Vagina (tissue), 2 donors: ENCODE measurements at regions not wholly inside any gene's neighbourhood (a gene's known extent, or its start where the extent isn't known, plus 50 kb on each side); places are given as distances from the start of the nearest gene placed in this dataset.

ENCODE experiments used
- POLR2A ChIP-seq, 2 donors: fragments of 450-650 bp; IDR thresholded peaks; one replicate each; pipeline ENCODE4 v1.6.1; 2017; ENCODE audit warnings: antibody characterized with exemption in 2 of 2, mild to moderate bottlenecking in 2 of 2, moderate library complexity in 2 of 2
- POLR2AphosphoS5 ChIP-seq, 2 donors: sonication (generic); formaldehyde crosslinking; IDR thresholded peaks; one replicate each; pipeline ENCODE4 v1.9.0; 2017; ENCODE audit warnings: antibody characterized with exemption in 2 of 2, mild to moderate bottlenecking in 2 of 2, low read depth in 1 of 2; ENCODE audit not compliant: insufficient read depth in 1 of 2
- TF ChIP-seq, protein P1 (sequence below), 3 experiments: fragments of 450-650 bp in 2 of 3; fragments of 200-600 bp in 1 of 3; sonication (generic) in 1 of 3; IDR thresholded peaks; one replicate each; pipeline ENCODE4 v1.5.1; 2017 to 2019; ENCODE audit warnings: antibody characterized with exemption in 3 of 3, mild to moderate bottlenecking in 2 of 3, moderate library complexity in 2 of 3

DNA sequence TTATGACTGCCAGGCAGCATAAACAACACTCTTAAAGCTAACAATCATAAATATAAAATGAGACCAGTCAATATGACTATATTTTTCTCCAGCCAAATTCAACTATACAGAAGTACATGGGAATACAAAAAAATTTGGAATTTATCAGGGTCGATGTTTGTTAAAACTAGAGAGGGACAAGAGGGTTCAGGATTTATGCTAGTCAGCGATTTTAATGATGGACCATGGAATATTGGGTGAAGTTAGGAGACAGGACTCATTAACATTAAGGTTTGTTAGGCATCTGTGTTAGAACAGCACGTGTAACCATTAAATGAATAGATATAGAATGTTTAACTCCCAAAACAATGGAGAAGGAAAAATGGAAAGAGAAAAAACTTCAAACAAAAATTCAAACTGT, 146.2 kb downstream of the SEM1 start:
- TF ChIP-seq, protein P1, sequence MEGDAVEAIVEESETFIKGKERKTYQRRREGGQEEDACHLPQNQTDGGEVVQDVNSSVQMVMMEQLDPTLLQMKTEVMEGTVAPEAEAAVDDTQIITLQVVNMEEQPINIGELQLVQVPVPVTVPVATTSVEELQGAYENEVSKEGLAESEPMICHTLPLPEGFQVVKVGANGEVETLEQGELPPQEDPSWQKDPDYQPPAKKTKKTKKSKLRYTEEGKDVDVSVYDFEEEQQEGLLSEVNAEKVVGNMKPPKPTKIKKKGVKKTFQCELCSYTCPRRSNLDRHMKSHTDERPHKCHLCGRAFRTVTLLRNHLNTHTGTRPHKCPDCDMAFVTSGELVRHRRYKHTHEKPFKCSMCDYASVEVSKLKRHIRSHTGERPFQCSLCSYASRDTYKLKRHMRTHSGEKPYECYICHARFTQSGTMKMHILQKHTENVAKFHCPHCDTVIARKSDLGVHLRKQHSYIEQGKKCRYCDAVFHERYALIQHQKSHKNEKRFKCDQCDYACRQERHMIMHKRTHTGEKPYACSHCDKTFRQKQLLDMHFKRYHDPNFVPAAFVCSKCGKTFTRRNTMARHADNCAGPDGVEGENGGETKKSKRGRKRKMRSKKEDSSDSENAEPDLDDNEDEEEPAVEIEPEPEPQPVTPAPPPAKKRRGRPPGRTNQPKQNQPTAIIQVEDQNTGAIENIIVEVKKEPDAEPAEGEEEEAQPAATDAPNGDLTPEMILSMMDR (IDR thresholded peaks at IDR 0.05), result no peak
- TF ChIP-seq POLR2AphosphoS5 (IDR thresholded peaks at IDR 0.05; ENCODE audit: insufficient read depth in 1 of 2, low read depth in 1 of 2) (no peak), POLR2A (IDR thresholded peaks at IDR 0.05) (no peak)
